OCI-LY1 (cell line): ENCODE measurements at regions not wholly inside any gene's neighbourhood (a gene's known extent, or its start where the extent isn't known, plus 50 kb on each side); places are given as distances from the start of the nearest gene placed in this dataset.

Experiments used
- H2AFZ ChIP-seq: fragments of 200-600 bp; sonication (generic), shearing (Covaris generic); 2 replicates; pipeline ENCODE4 v1.6.0; 2014; ENCODE audit warnings: antibody characterized with exemption, mild to moderate bottlenecking, low read length
- H3F3A ChIP-seq: fragments of 200-600 bp; sonication (generic), shearing (Covaris generic); 2 replicates; pipeline ENCODE4 v1.6.0; 2014; ENCODE audit warnings: mild to moderate bottlenecking, antibody characterized with exemption, low read length, moderate library complexity; ENCODE audit not compliant: insufficient read depth
- H3K27ac ChIP-seq: fragments of 200-600 bp; sonication (generic); 2 replicates; pipeline ENCODE4 v1.5.1; 2014; ENCODE audit warnings: low read length, mixed run types, mild to moderate bottlenecking, low read depth; ENCODE audit not compliant: poor library complexity, severe bottlenecking
- H3K27me3 ChIP-seq: fragments of 200-600 bp; sonication (generic); 2 replicates; pipeline ENCODE4 v1.6.0; 2014; ENCODE audit warnings: antibody characterized with exemption, mild to moderate bottlenecking, low read length, moderate library complexity; ENCODE audit not compliant: insufficient read depth
- H3K36me3 ChIP-seq: fragments of 200-600 bp; sonication (generic); 2 replicates; pipeline ENCODE4 v1.6.1; 2014; ENCODE audit warnings: mild to moderate bottlenecking, antibody characterized with exemption, low read length, moderate library complexity, mixed read lengths; ENCODE audit not compliant: insufficient read depth
- H3K4me1 ChIP-seq: fragments of 200-600 bp; sonication (generic); 2 replicates; pipeline ENCODE4 v1.5.1; 2014; ENCODE audit warnings: mild to moderate bottlenecking, low read length, moderate library complexity; ENCODE audit not compliant: insufficient read depth, severe bottlenecking
- H3K4me2 ChIP-seq: fragments of 200-600 bp; sonication (generic), shearing (Covaris generic); 2 replicates; pipeline ENCODE4 v1.6.1; 2014; ENCODE audit warnings: low read length
- H3K4me3 ChIP-seq: fragments of 200-600 bp; sonication (generic); 2 replicates; pipeline ENCODE4 v1.5.1; 2014; ENCODE audit warnings: low read length, low read depth, mild to moderate bottlenecking, mixed read lengths; ENCODE audit not compliant: poor library complexity, severe bottlenecking
- H3K79me2 ChIP-seq: fragments of 200-600 bp; shearing (Covaris generic); 2 replicates; pipeline ENCODE4 v1.6.1; 2016; ENCODE audit warnings: mixed run types, low read length, mixed read lengths; ENCODE audit not compliant: insufficient read depth
- H3K9ac ChIP-seq: fragments of 200-600 bp; sonication (generic), shearing (Covaris generic); 2 replicates; pipeline ENCODE4 v1.6.1; 2014; ENCODE audit warnings: mild to moderate bottlenecking, low read length, mixed read lengths
- H3K9me2 ChIP-seq: fragments of 200-600 bp; sonication (generic), shearing (Covaris generic); 2 replicates; pipeline ENCODE4 v1.6.1; 2014; ENCODE audit warnings: low read depth, mild to moderate bottlenecking, low read length, mixed read lengths
- H3K9me3 ChIP-seq: fragments of 200-600 bp; shearing (Covaris generic); 2 replicates; pipeline ENCODE4 v1.6.1; 2014; ENCODE audit warnings: low read length, mixed read lengths
- H4K20me1 ChIP-seq: fragments of 200-600 bp; sonication (generic), shearing (Covaris generic); 2 replicates; pipeline ENCODE4 v1.6.0; 2016; ENCODE audit warnings: mild to moderate bottlenecking, low read length; ENCODE audit not compliant: insufficient read depth
- CTCF ChIP-seq: fragments of 200-600 bp; sonication (generic), shearing (Covaris generic); IDR thresholded peaks from 2 replicates; pipeline ENCODE4 v1.5.1; 2017; ENCODE audit warnings: mild to moderate bottlenecking, antibody characterized with exemption, low read length, moderate library complexity, mixed read lengths
- EZH2 ChIP-seq: fragments of 200-600 bp; sonication (generic), shearing (Covaris generic); IDR thresholded peaks from 2 replicates; pipeline ENCODE4 v1.8.0; 2017; ENCODE audit warnings: borderline replicate concordance, mixed run types, mild to moderate bottlenecking, antibody characterized with exemption, low read length, moderate library complexity, mixed read lengths

- no peaks in the 10 kb centered on the region for H3K9me2 ChIP-seq
Measured at GRCh38 chr9:75471549-75472114, 383.3 kb downstream of the OSTF1 start.

GRCh38 chr9:75482566-75482965 lies 394.3 kb downstream of the OSTF1 start:
- H3K27ac ChIP-seq = no peak overlapping the region
- no peak overlapping the region for H2AFZ ChIP-seq
- no peaks in the 10 kb centered on the region for H3F3A ChIP-seq
- no peak overlapping the region for H3K4me3 ChIP-seq
- H3K4me1 ChIP-seq = no peaks in the 10 kb centered on the region
- H4K20me1 ChIP-seq = no peaks in the 10 kb centered on the region
- H3K9me2 ChIP-seq = no peaks in the 10 kb centered on the region
- H3K9me3 ChIP-seq = no peaks in the 10 kb centered on the region
- TF ChIP-seq EZH2 (no peak), CTCF (peak; percentile 7; the same call in 1 of the 2 replicates)
- H3K27me3 ChIP-seq = no peaks in the 10 kb centered on the region
- H3K36me3 ChIP-seq = no peaks in the 10 kb centered on the region
- H3K9ac ChIP-seq = no peak overlapping the region
- H3K4me2 ChIP-seq = no peak overlapping the region
- H3K79me2 ChIP-seq = no peaks in the 10 kb centered on the region

More at GRCh38 chr9:75471549-75472114, 383.3 kb downstream of the OSTF1 start:
- H3F3A ChIP-seq = no peaks in the 10 kb centered on the region
- no peaks in the 10 kb centered on the region for H3K4me1 ChIP-seq
- no peaks in the 10 kb centered on the region for H4K20me1 ChIP-seq
- H2AFZ ChIP-seq = no peak overlapping the region
- no peak overlapping the region for H3K27ac ChIP-seq
- no peaks in the 10 kb centered on the region for H3K9me3 ChIP-seq
- no peaks in the 10 kb centered on the region for H3K79me2 ChIP-seq
- no peaks in the 10 kb centered on the region; the same call in 1 of the 2 replicates for H3K27me3 ChIP-seq
- TF ChIP-seq EZH2 (no peak), CTCF (no peak)
- H3K36me3 ChIP-seq = no peaks in the 10 kb centered on the region
- H3K9ac ChIP-seq = no peak overlapping the region
- no peak overlapping the region for H3K4me2 ChIP-seq
- no peak overlapping the region for H3K4me3 ChIP-seq

DNA sequence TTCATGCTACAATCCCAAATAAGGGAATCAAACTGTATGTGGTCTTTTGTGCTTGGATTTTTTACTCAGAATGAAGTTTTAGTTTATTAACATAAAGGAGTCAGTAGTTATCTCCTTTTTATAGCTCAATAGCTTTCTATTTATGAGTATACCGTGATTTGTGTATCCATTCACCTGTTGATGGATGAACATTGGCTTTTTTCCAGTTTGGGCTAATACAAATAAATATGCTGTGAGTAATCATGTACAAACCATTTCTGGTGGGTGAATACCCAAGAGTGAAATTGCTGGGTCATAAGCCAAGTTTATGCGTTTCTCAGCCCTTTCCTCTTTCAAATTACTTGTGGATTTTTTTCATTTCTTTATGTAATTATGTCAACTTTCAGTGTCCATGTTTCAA lies 395.3 kb downstream of the OSTF1 start:
- no peaks in the 10 kb centered on the region for H3K36me3 ChIP-seq
- no peak for TF ChIP-seq EZH2
- no peak for TF ChIP-seq CTCF
- H3K27ac ChIP-seq = no peak overlapping the region
- no peaks in the 10 kb centered on the region for H3K9me2 ChIP-seq
- H3K4me2 ChIP-seq = no peak overlapping the region
- no peak overlapping the region for H2AFZ ChIP-seq
- no peaks in the 10 kb centered on the region for H3K9me3 ChIP-seq
- no peaks in the 10 kb centered on the region for H4K20me1 ChIP-seq
- H3K9ac ChIP-seq = no peak overlapping the region
- H3K4me1 ChIP-seq = no peaks in the 10 kb centered on the region
- no peaks in the 10 kb centered on the region for H3K27me3 ChIP-seq
- no peaks in the 10 kb centered on the region for H3F3A ChIP-seq
- no peak overlapping the region for H3K4me3 ChIP-seq
- no peaks in the 10 kb centered on the region for H3K79me2 ChIP-seq
